ENCODE measurements at regions not wholly inside any gene's neighbourhood (a gene's known extent, or its start where the extent isn't known, plus 50 kb on each side); places are given as distances from the start of the nearest gene placed in this dataset.

- DNase-seq, result no peak
- H3K36me3 Mint-ChIP-seq (ENCODE audit: insufficient read depth, unreplicated experiment), result no peaks in the 10 kb centered on the region
- intact Hi-C loops (cut with micrococcal nuclease; ENCODE audit: unreplicated experiment), result no loop called here
- TF ChIP-seq CTCF (IDR thresholded peaks at IDR 0.05; ENCODE audit: unreplicated experiment), result no peak
- no peaks in the 10 kb centered on the region for H3K27me3 Mint-ChIP-seq (ENCODE audit: unreplicated experiment)
- no peaks in the 10 kb centered on the region for H3K4me1 Mint-ChIP-seq (ENCODE audit: low read depth, unreplicated experiment)
- CTCF ChIA-PET, result interaction anchor here (0.7 kb wide), 2 partner anchors 174 to 981 kb away, joined by 3 read pairs; no protein-coding TSS in a partner anchor
- BruUV-seq (replicated peaks), result no TSS peak
- H3K9me3 Mint-ChIP-seq (ENCODE audit: low read depth, unreplicated experiment), result no peaks in the 10 kb centered on the region
- H3K27ac Mint-ChIP-seq (ENCODE audit: unreplicated experiment), result no peak overlapping the region
- no peak overlapping the region for H3K4me3 Mint-ChIP-seq (ENCODE audit: low read depth, unreplicated experiment)
Observed at GRCh38 chr19:28905996-28906395, 307.0 kb downstream of the UQCRFS1 start.

GRCh38 chr19:28899703-28900102 is 313.2 kb downstream of the UQCRFS1 start:
- Mint-ChIP-seq H3K4me1 (ENCODE audit: low read depth, unreplicated experiment) (no peaks in the 10 kb centered on the region), H3K36me3 (ENCODE audit: insufficient read depth, unreplicated experiment) (no peaks in the 10 kb centered on the region), H3K27ac (ENCODE audit: unreplicated experiment) (no peak overlapping the region), H3K9me3 (ENCODE audit: low read depth, unreplicated experiment) (no peaks in the 10 kb centered on the region), H3K27me3 (ENCODE audit: unreplicated experiment) (no peaks in the 10 kb centered on the region), H3K4me3 (ENCODE audit: low read depth, unreplicated experiment) (no peak overlapping the region)
- intact Hi-C loops (cut with micrococcal nuclease; ENCODE audit: unreplicated experiment), result no loop called here
- CTCF ChIA-PET, result no interaction called here
- TF ChIP-seq CTCF (IDR thresholded peaks at IDR 0.05; ENCODE audit: unreplicated experiment), result no peak
- DNase-seq, result no peak
- BruUV-seq (replicated peaks), result no TSS peak

GRCh38 chr19:28898249-28898648 is 314.7 kb downstream of the UQCRFS1 start:
- no TSS peak for BruUV-seq (replicated peaks)
- DNase-seq, result no peak
- no peak for TF ChIP-seq CTCF (IDR thresholded peaks at IDR 0.05; ENCODE audit: unreplicated experiment)
- CTCF ChIA-PET, result no interaction called here
- Mint-ChIP-seq H3K27me3 (ENCODE audit: unreplicated experiment) (no peaks in the 10 kb centered on the region), H3K36me3 (ENCODE audit: insufficient read depth, unreplicated experiment) (no peaks in the 10 kb centered on the region), H3K27ac (ENCODE audit: unreplicated experiment) (no peak overlapping the region), H3K4me3 (ENCODE audit: low read depth, unreplicated experiment) (no peak overlapping the region), H3K9me3 (ENCODE audit: low read depth, unreplicated experiment) (no peaks in the 10 kb centered on the region), H3K4me1 (ENCODE audit: low read depth, unreplicated experiment) (no peaks in the 10 kb centered on the region)
- intact Hi-C loops (cut with micrococcal nuclease; ENCODE audit: unreplicated experiment), result no loop called here

- H3K27me3 Mint-ChIP-seq (ENCODE audit: unreplicated experiment), result no peaks in the 10 kb centered on the region
- CTCF ChIA-PET, result no interaction called here
- TF ChIP-seq CTCF (IDR thresholded peaks at IDR 0.05; ENCODE audit: unreplicated experiment), result no peak
Observed at GRCh38 chr19:28889941-28890670, 322.8 kb downstream of the UQCRFS1 start.

More at GRCh38 chr19:28889941-28890670, 322.8 kb downstream of the UQCRFS1 start:
- Mint-ChIP-seq H3K4me3 (ENCODE audit: low read depth, unreplicated experiment) (no peak overlapping the region), H3K9me3 (ENCODE audit: low read depth, unreplicated experiment) (peaks cover 2% of the 10 kb centered on the region), H3K36me3 (ENCODE audit: insufficient read depth, unreplicated experiment) (no peaks in the 10 kb centered on the region), H3K4me1 (ENCODE audit: low read depth, unreplicated experiment) (peaks cover 14% of the 10 kb centered on the region), H3K27ac (ENCODE audit: unreplicated experiment) (no peak overlapping the region)
- intact Hi-C loops (cut with micrococcal nuclease; ENCODE audit: unreplicated experiment), result no loop called here
- BruUV-seq (replicated peaks), result no TSS peak
- DNase-seq, result no peak

All from Calu3 (cell line).